ENCODE measurements at regions not wholly inside any gene's neighbourhood (a gene's known extent, or its start where the extent isn't known, plus 50 kb on each side); places are given as distances from the start of the nearest gene placed in this dataset.

DNA sequence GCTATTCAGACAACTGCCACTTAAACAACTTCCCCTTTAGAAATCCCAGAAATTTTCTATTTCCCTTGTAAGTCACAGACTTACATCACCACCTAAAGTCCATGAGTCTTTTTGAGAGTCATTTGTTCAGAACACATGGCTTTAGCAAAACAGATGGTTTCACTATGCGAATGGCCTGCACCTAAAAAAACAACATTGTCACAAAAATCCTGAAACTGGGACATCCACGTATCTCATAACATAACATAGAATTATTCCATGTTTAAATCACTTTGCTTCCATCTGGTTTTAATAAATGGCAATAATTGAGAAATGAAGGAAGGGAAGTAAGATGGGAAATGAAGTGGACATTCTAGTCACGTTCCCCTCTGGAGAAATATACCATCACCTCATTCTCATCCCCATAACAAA lies 155.3 kb upstream of the EDNRA start:
- TF ChIP-seq, protein P1, sequence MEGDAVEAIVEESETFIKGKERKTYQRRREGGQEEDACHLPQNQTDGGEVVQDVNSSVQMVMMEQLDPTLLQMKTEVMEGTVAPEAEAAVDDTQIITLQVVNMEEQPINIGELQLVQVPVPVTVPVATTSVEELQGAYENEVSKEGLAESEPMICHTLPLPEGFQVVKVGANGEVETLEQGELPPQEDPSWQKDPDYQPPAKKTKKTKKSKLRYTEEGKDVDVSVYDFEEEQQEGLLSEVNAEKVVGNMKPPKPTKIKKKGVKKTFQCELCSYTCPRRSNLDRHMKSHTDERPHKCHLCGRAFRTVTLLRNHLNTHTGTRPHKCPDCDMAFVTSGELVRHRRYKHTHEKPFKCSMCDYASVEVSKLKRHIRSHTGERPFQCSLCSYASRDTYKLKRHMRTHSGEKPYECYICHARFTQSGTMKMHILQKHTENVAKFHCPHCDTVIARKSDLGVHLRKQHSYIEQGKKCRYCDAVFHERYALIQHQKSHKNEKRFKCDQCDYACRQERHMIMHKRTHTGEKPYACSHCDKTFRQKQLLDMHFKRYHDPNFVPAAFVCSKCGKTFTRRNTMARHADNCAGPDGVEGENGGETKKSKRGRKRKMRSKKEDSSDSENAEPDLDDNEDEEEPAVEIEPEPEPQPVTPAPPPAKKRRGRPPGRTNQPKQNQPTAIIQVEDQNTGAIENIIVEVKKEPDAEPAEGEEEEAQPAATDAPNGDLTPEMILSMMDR (optimal IDR thresholded peaks at IDR 0.05 in 1 of 3, IDR thresholded peaks at IDR 0.05 in 1 of 3, conservative IDR thresholded peaks at IDR 0.05 in 1 of 3; ENCODE audit: extremely low read depth in 1 of 3, insufficient read depth in 2 of 3, low read length in 3 of 3), result no peak
- TF ChIP-seq EZH2 (IDR thresholded peaks at IDR 0.05; ENCODE audit: low read length), result no peak
